HFF-Myc (cell line): ENCODE measurements at regions not wholly inside any gene's neighbourhood (a gene's known extent, or its start where the extent isn't known, plus 50 kb on each side); places are given as distances from the start of the nearest gene placed in this dataset.

Experiments used
- DNase-seq: peaks from one replicate; pipeline ENCODE4 v3.0.0-alpha.2; 2011; ENCODE audit warnings: low read depth; ENCODE audit errors: extremely low read depth
- H3K4me3 ChIP-seq: replicated peaks from 2 replicates; pipeline ENCODE4 v1.5.1; 2011; ENCODE audit warnings: low read depth, mild to moderate bottlenecking, control low read depth, low read length
- TF ChIP-seq, protein P1 (sequence below): IDR thresholded peaks from 2 replicates; pipeline ENCODE4 v1.5.1; 2012; ENCODE audit warnings: mild to moderate bottlenecking, low read depth, low read length, control low read depth; ENCODE audit errors: missing control alignments

DNA sequence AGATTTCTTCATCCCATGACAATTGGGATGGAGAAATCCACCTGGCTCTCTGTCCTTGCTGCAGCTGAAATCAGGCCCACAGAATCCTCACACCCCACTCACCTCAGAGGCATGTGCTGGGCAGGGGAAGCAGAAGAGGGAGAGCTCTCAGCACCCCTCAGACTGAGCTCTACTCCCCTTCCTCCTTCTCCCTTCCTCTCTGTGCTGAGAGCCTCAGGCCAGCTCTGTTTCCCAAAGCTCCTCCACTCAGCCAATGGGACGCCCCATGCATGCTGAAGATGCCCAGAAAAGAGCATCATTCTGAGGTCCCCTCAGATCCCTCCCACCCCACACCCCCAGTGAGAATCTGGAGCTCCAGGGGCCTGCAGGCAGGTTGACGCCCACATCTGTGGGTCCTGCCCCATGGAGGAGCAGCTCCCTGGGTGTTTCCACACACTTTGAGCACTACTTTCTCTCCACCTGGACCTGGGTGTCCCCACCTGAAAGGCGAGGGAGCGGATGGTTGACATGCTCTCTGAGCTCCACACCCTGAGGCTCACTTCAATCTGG lies 637.7 kb upstream of the ID2 start:
- H3K4me3 ChIP-seq = no peak overlapping the region
- no peak for DNase-seq
- TF ChIP-seq, protein P1, sequence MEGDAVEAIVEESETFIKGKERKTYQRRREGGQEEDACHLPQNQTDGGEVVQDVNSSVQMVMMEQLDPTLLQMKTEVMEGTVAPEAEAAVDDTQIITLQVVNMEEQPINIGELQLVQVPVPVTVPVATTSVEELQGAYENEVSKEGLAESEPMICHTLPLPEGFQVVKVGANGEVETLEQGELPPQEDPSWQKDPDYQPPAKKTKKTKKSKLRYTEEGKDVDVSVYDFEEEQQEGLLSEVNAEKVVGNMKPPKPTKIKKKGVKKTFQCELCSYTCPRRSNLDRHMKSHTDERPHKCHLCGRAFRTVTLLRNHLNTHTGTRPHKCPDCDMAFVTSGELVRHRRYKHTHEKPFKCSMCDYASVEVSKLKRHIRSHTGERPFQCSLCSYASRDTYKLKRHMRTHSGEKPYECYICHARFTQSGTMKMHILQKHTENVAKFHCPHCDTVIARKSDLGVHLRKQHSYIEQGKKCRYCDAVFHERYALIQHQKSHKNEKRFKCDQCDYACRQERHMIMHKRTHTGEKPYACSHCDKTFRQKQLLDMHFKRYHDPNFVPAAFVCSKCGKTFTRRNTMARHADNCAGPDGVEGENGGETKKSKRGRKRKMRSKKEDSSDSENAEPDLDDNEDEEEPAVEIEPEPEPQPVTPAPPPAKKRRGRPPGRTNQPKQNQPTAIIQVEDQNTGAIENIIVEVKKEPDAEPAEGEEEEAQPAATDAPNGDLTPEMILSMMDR = no peak

DNA sequence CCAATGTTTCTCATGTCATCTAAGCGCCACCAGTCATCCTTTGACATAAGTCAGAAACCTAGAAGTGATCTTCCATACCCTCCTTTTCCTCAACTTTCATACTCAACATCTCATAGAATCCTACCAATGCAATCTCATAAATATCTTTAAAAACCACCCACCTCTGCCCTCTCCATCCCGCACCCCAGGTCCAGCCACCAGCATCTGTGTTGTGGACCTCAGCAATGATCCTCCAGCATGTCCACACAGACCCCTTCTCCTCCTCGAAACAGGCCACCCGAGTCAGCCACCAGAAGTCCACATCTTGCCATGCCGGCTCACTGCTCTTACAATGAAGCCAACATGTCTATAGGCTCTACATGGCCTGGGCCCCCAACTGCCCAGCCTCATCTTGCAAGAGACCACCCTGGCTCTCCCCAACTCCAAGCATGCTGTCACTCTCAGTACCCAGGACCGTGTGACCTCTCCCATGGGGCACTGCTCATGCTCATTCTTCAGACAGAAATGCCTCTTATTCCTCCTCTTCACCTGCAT lies 636.7 kb upstream of the ID2 start:
- no peak for DNase-seq
- TF ChIP-seq, protein P1 = no peak
- no peak overlapping the region for H3K4me3 ChIP-seq

DNA sequence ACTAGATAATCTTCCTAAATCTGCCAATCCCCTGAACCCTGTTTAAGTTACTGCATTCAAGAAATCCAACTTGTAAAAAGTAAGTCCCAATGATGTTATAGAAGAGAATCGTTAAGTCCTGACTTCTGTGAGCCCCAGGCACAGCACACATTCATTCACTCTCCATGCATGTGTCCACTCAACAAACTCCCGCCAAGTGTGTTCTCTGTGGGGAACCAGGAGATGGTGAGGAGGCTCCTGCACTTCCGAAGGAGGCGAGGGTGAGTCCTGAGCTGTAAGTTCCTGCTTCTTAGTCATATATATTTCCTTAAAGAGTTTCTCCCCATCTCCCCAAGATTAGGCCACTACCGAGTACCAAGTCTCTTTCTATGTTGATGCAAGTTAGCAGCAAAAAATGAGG lies 635.0 kb upstream of the ID2 start:
- no peak for DNase-seq
- TF ChIP-seq, protein P1 = no peak
- H3K4me3 ChIP-seq = no peak overlapping the region

DNA sequence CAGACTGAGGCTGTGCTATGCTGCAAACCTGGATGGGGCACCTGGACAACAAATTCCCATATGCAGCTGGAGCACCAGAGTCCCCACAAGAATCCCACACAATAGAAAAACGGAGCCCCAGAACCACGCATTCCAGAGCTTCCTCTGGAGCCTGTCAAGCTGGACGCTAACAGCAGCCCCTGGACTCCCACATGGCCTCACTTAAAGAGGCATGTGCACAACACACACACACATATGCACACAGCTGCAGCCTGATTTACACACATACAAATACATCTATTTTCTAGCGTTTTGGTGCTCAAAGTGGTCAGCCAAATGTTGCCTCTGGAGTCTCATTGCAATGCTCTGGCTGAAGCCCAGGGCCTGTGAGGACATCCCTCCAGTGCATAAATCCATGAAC lies 632.7 kb upstream of the ID2 start:
- TF ChIP-seq, protein P1 = no peak
- no peak for DNase-seq
- no peak overlapping the region for H3K4me3 ChIP-seq

DNA sequence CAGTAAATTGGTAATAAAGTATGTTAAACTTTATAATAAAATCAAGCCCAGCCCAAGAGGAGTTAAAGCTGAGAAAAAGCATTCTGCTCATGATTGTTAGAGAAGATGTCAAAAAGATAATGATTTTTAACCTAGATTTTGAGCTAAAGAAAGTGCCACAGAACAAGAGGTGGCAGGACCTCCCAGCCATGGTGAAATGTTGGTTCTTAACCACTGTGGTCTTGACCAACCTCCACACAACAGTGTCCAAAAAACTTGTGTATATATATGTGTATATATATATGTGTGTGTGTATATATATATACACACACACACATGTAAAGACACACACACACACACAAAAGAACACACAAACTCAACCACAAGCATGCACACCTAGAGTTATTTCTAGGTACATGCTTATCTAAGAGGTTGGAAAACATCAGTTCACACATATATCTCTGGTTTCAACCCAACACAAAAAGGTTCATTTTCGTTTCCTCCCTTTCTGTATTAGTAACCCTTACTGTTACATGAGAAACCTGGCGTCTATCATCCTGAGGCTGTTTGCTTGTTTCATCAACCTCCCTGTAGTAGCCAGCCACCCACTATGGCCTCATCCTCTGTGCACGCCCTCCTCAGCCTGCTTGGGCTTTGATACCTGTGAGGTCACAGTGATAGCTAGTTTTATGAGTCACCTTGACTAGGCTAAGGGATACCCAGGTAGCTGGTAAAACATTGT lies 631.8 kb upstream of the ID2 start:
- DNase-seq = no peak
- H3K4me3 ChIP-seq = no peak overlapping the region
- TF ChIP-seq, protein P1 = no peak

DNA sequence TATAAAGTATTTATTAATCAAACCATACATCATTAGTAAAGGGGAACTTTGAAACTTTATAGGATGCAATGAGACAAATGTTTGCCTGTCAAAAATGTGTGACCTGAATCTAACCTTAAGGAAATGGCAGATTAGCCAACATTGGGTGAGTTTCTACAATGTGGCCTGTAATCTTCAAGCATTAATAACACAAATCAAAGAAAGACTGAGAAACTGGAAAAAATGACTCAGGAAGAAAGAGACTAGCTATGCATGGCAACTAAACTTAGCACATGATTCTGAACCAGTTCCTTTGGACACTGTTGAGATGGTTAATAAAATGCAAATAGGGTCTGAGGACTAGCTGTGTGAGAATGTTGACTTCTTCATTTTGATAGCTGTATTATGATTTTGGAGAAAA lies 628.6 kb upstream of the ID2 start:
- TF ChIP-seq, protein P1 = no peak
- H3K4me3 ChIP-seq = no peak overlapping the region
- DNase-seq = no peak
